H1 (cell line): ENCODE measurements at regions not wholly inside any gene's neighbourhood (a gene's known extent, or its start where the extent isn't known, plus 50 kb on each side); places are given as distances from the start of the nearest gene placed in this dataset.

Source experiments
- CHD1 ChIP-seq: IDR thresholded peaks from 2 replicates; pipeline ENCODE4 v1.6.1; 2012; ENCODE audit warnings: low read depth, low read length, improper control_type of control experiment
- RAD21 ChIP-seq, 2 experiments: IDR thresholded peaks in 1 of 2; conservative IDR thresholded peaks in 1 of 2; 2 replicates each; pipeline ENCODE4 v1.6.1; 2011; ENCODE audit warnings: low read depth in 2 of 2, low read length in 2 of 2, improper control_type of control experiment in 1 of 2, inconsistent platforms in 1 of 2, mild to moderate bottlenecking in 1 of 2, moderate library complexity in 1 of 2
- RBBP5 ChIP-seq: IDR thresholded peaks from 2 replicates; pipeline ENCODE4 v1.7.1; 2012; ENCODE audit warnings: low read depth, mild to moderate bottlenecking, inconsistent platforms, low read length, moderate library complexity, borderline replicate concordance

DNA sequence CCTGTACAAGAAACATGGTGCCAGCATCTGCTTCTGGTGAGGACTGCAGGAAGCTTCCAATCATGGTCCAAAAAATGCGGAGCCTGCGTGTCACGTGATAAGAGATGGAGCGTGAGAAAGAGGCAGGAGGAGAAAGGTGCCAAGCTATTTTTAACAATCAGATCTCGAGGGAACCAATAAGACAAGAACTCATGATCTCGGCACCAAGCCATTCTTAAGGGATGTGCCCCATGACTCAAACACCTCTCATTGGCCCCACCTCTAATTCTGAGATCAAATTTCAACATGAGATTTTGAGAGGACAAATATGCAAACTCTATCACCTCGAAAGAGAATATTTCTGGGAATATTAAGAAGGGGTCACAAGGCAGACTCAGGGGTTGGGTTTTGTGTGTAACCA is 107.2 kb downstream of the PYDC2 start (continued):
- no peak for TF ChIP-seq CHD1
- TF ChIP-seq RAD21 (IDR thresholded peaks at IDR 0.05 in 1 of 2, conservative IDR thresholded peaks at IDR 0.05 in 1 of 2; ENCODE audit: low read depth in 2 of 2, low read length in 2 of 2) = no peak
- no peak for TF ChIP-seq RBBP5
